ENCODE measurements at regions not wholly inside any gene's neighbourhood (a gene's known extent, or its start where the extent isn't known, plus 50 kb on each side); places are given as distances from the start of the nearest gene placed in this dataset.

GRCh38 chr5:104513640-104514072 lies 951.1 kb upstream of the NUDT12 start:
- CTCF ChIA-PET = no interaction called here
- DNase-seq (ENCODE audit: extremely low spot score) = no peak
- no peak for TF ChIP-seq FOXA1 (IDR thresholded peaks at IDR 0.05)
- POLR2A ChIA-PET = no interaction called here

- no peak for DNase-seq (ENCODE audit: extremely low spot score)
- CTCF ChIA-PET = no interaction called here
- no peak for TF ChIP-seq SUZ12 (IDR thresholded peaks at IDR 0.05)
- TF ChIP-seq SP1 (IDR thresholded peaks at IDR 0.05) = no peak
- no peak for TF ChIP-seq LEF1 (IDR thresholded peaks at IDR 0.05; ENCODE audit: borderline replicate concordance)
- TF ChIP-seq FOXK2 (IDR thresholded peaks at IDR 0.05) = no peak
- no peak for TF ChIP-seq L3MBTL2 (conservative IDR thresholded peaks at IDR 0.05)
- TF ChIP-seq CTBP1 (IDR thresholded peaks at IDR 0.05; ENCODE audit: borderline replicate concordance) = no peak
- POLR2A ChIA-PET = no interaction called here
Observed at GRCh38 chr5:104513121-104513602, 950.6 kb upstream of the NUDT12 start.

GRCh38 chr5:104512063-104512825 lies 949.7 kb upstream of the NUDT12 start:
- ChIA-PET CTCF (no interaction called here), POLR2A (no interaction called here)
- DNase-seq (ENCODE audit: extremely low spot score) = no peak
- no peak for TF ChIP-seq SP1 (IDR thresholded peaks at IDR 0.05)
- TF ChIP-seq LEF1 (IDR thresholded peaks at IDR 0.05; ENCODE audit: borderline replicate concordance) = no peak
- TF ChIP-seq FOXM1 (IDR thresholded peaks at IDR 0.05; ENCODE audit: borderline replicate concordance) = no peak

- CTCF ChIA-PET = no interaction called here
- POLR2A ChIA-PET = no interaction called here
- TF ChIP-seq ZNF384 (IDR thresholded peaks at IDR 0.05) (no peak), SUZ12 (IDR thresholded peaks at IDR 0.05) (no peak), ARNT (IDR thresholded peaks at IDR 0.05) (no peak), FOXM1 (IDR thresholded peaks at IDR 0.05; ENCODE audit: borderline replicate concordance) (no peak), FOXK2 (IDR thresholded peaks at IDR 0.05) (no peak), NFRKB (IDR thresholded peaks at IDR 0.05) (no peak), TARDBP (IDR thresholded peaks at IDR 0.05) (no peak), L3MBTL2 (conservative IDR thresholded peaks at IDR 0.05) (no peak), CTBP1 (IDR thresholded peaks at IDR 0.05; ENCODE audit: borderline replicate concordance) (no peak), BHLHE40 (IDR thresholded peaks at IDR 0.05; ENCODE audit: borderline replicate concordance) (no peak), FOXA1 (IDR thresholded peaks at IDR 0.05) (no peak), LEF1 (IDR thresholded peaks at IDR 0.05; ENCODE audit: borderline replicate concordance) (no peak), SP1 (IDR thresholded peaks at IDR 0.05) (no peak), HDGF (IDR thresholded peaks at IDR 0.05; ENCODE audit: borderline replicate concordance) (no peak), PKNOX1 (IDR thresholded peaks at IDR 0.05) (no peak), ELF4 (IDR thresholded peaks at IDR 0.05) (no peak)
- no peak for DNase-seq (ENCODE audit: extremely low spot score)
Observed at GRCh38 chr5:104498281-104498680, 935.7 kb upstream of the NUDT12 start.

- ChIA-PET CTCF (no interaction called here), POLR2A (no interaction called here)
- no peak for DNase-seq (ENCODE audit: extremely low spot score)
- no peak for TF ChIP-seq ELF4 (IDR thresholded peaks at IDR 0.05)
- no peak for TF ChIP-seq L3MBTL2 (conservative IDR thresholded peaks at IDR 0.05)
- no peak for TF ChIP-seq NFRKB (IDR thresholded peaks at IDR 0.05)
- no peak for TF ChIP-seq ARNT (IDR thresholded peaks at IDR 0.05)
- no peak for TF ChIP-seq FOXM1 (IDR thresholded peaks at IDR 0.05; ENCODE audit: borderline replicate concordance)
- TF ChIP-seq CTBP1 (IDR thresholded peaks at IDR 0.05; ENCODE audit: borderline replicate concordance) = no peak
- no peak for TF ChIP-seq ZNF384 (IDR thresholded peaks at IDR 0.05)
- no peak for TF ChIP-seq FOXK2 (IDR thresholded peaks at IDR 0.05)
- no peak for TF ChIP-seq FOXA1 (IDR thresholded peaks at IDR 0.05)
- TF ChIP-seq LEF1 (IDR thresholded peaks at IDR 0.05; ENCODE audit: borderline replicate concordance) = no peak
- TF ChIP-seq TARDBP (IDR thresholded peaks at IDR 0.05) = no peak
- no peak for TF ChIP-seq HDGF (IDR thresholded peaks at IDR 0.05; ENCODE audit: borderline replicate concordance)
- no peak for TF ChIP-seq SUZ12 (IDR thresholded peaks at IDR 0.05)
- TF ChIP-seq PKNOX1 (IDR thresholded peaks at IDR 0.05) = no peak
- no peak for TF ChIP-seq BHLHE40 (IDR thresholded peaks at IDR 0.05; ENCODE audit: borderline replicate concordance)
- TF ChIP-seq SP1 (IDR thresholded peaks at IDR 0.05) = no peak
Observed at GRCh38 chr5:104494083-104494482, 931.5 kb upstream of the NUDT12 start.

GRCh38 chr5:104472811-104473210 lies 910.2 kb upstream of the NUDT12 start:
- ChIA-PET POLR2A (no interaction called here), CTCF (no interaction called here)
- no peak for DNase-seq (ENCODE audit: extremely low spot score)
- no peak for TF ChIP-seq ELF4 (IDR thresholded peaks at IDR 0.05)
- no peak for TF ChIP-seq NFRKB (IDR thresholded peaks at IDR 0.05)
- no peak for TF ChIP-seq BHLHE40 (IDR thresholded peaks at IDR 0.05; ENCODE audit: borderline replicate concordance)
- no peak for TF ChIP-seq FOXA1 (IDR thresholded peaks at IDR 0.05)
- TF ChIP-seq CTBP1 (IDR thresholded peaks at IDR 0.05; ENCODE audit: borderline replicate concordance) = no peak
- no peak for TF ChIP-seq FOXK2 (IDR thresholded peaks at IDR 0.05)
- TF ChIP-seq PKNOX1 (IDR thresholded peaks at IDR 0.05) = no peak
- no peak for TF ChIP-seq FOXM1 (IDR thresholded peaks at IDR 0.05; ENCODE audit: borderline replicate concordance)
- TF ChIP-seq ZNF384 (IDR thresholded peaks at IDR 0.05) = no peak
- no peak for TF ChIP-seq HDGF (IDR thresholded peaks at IDR 0.05; ENCODE audit: borderline replicate concordance)

Measured in HEK293T (cell line).